ENCODE measurements at regions not wholly inside any gene's neighbourhood (a gene's known extent, or its start where the extent isn't known, plus 50 kb on each side); places are given as distances from the start of the nearest gene placed in this dataset.

- DNase-seq (ENCODE audit: extremely low read depth, low read depth) = no peak
- no peak for TF ChIP-seq CTCF (IDR thresholded peaks at IDR 0.05; ENCODE audit: low read depth, low read length)
Observed at GRCh38 chr7:145644426-145645134, 472.0 kb upstream of the CNTNAP2 start.

GRCh38 chr7:145643981-145644380, 472.6 kb upstream of the CNTNAP2 start:
- no peak for TF ChIP-seq CTCF (IDR thresholded peaks at IDR 0.05; ENCODE audit: low read depth, low read length)
- no peak for DNase-seq (ENCODE audit: extremely low read depth, low read depth)

GRCh38 chr7:145633513-145633912, 483.1 kb upstream of the CNTNAP2 start:
- TF ChIP-seq CTCF (IDR thresholded peaks at IDR 0.05; ENCODE audit: low read depth, low read length) = no peak
- no peak for DNase-seq (ENCODE audit: extremely low read depth, low read depth)

GRCh38 chr7:145624618-145625017, 492.0 kb upstream of the CNTNAP2 start:
- no peak for DNase-seq (ENCODE audit: extremely low read depth, low read depth)
- no peak for TF ChIP-seq CTCF (IDR thresholded peaks at IDR 0.05; ENCODE audit: low read depth, low read length)

- DNase-seq (ENCODE audit: extremely low read depth, low read depth) = no peak
- no peak for TF ChIP-seq CTCF (IDR thresholded peaks at IDR 0.05; ENCODE audit: low read depth, low read length)
Observed at GRCh38 chr7:145605963-145606362, 510.6 kb upstream of the CNTNAP2 start.

- no peak for TF ChIP-seq CTCF (IDR thresholded peaks at IDR 0.05; ENCODE audit: low read depth, low read length)
- no peak for DNase-seq (ENCODE audit: extremely low read depth, low read depth)
Observed at GRCh38 chr7:145599376-145599775, 517.2 kb upstream of the CNTNAP2 start.

GRCh38 chr7:145584401-145584800, 532.2 kb upstream of the CNTNAP2 start:
- DNase-seq (ENCODE audit: extremely low read depth, low read depth) = no peak
- no peak for TF ChIP-seq CTCF (IDR thresholded peaks at IDR 0.05; ENCODE audit: low read depth, low read length)

All from AG09319 (cell line).